A673 (cell line): ENCODE measurements at regions not wholly inside any gene's neighbourhood (a gene's known extent, or its start where the extent isn't known, plus 50 kb on each side); places are given as distances from the start of the nearest gene placed in this dataset.

ENCODE experiments used
- BruUV-seq: library from RNA; stranded (reverse); fragments of 400-500 nt; replicated peaks from 2 replicates; lab custom pipeline; 2021; lab: Mats Ljungman, UMichigan
- CTCF ChIA-PET: fragments of 300-600 bp; sonication (Branson Sonifier 250); formaldehyde crosslinking; loops from one replicate; lab custom pipeline; 2022; ENCODE audit warnings: antibody characterized with exemption; lab: Charles Lee
- POLR2A ChIA-PET: fragments of 300-600 bp; sonication (Branson Sonifier 250); formaldehyde crosslinking; loops from one replicate; lab custom pipeline; 2022; ENCODE audit warnings: antibody characterized with exemption; ENCODE audit not compliant: low non-redundant PET; lab: Charles Lee
- DNase-seq: peaks from one replicate; pipeline ENCODE4 v3.0.0-alpha.2; 2015; ENCODE audit warnings: low spot score
- H3K27ac ChIP-seq: fragments of 200-600 bp; sonication (generic); 2 replicates; pipeline ENCODE4 v1.5.1; 2016; ENCODE audit warnings: mixed run types, low read depth, mild to moderate bottlenecking, mixed read lengths, antibody characterized with exemption, low read length; ENCODE audit not compliant: poor library complexity, severe bottlenecking
- H3K27me3 ChIP-seq: fragments of 200-600 bp; sonication (generic); replicated peaks from 2 replicates; pipeline ENCODE4 v1.6.1; 2017; ENCODE audit warnings: mixed run types, low read depth, mild to moderate bottlenecking, mixed read lengths, antibody characterized with exemption, low read length; ENCODE audit not compliant: insufficient read depth, poor library complexity
- H3K36me3 ChIP-seq: fragments of 200-600 bp; sonication (generic); 2 replicates; pipeline ENCODE4 v1.6.1; 2016; ENCODE audit warnings: mixed run types, mild to moderate bottlenecking, mixed read lengths, antibody characterized with exemption, low read length; ENCODE audit not compliant: insufficient read depth, poor library complexity, severe bottlenecking
- H3K4me1 ChIP-seq: fragments of 200-600 bp; sonication (generic); 2 replicates; pipeline ENCODE4 v1.6.1; 2017; ENCODE audit warnings: mixed run types, mild to moderate bottlenecking, mixed read lengths, antibody characterized with exemption, low read length; ENCODE audit not compliant: insufficient read depth, poor library complexity, severe bottlenecking
- H3K4me3 ChIP-seq: fragments of 200-600 bp; sonication (generic); 2 replicates; pipeline ENCODE4 v1.5.1; 2016; ENCODE audit warnings: low read depth, mixed run types, mild to moderate bottlenecking, mixed read lengths, low read length; ENCODE audit not compliant: poor library complexity, severe bottlenecking
- H3K9me3 ChIP-seq: fragments of 200-600 bp; sonication (generic); 2 replicates; pipeline ENCODE4 v1.6.1; 2016; ENCODE audit warnings: mixed run types, low read depth, mild to moderate bottlenecking, mixed read lengths, antibody characterized with exemption, low read length; ENCODE audit not compliant: poor library complexity, severe bottlenecking
- EZH2 ChIP-seq: fragments of 200-600 bp; sonication (generic); IDR thresholded peaks from 2 replicates; pipeline ENCODE4 v1.6.1; 2017; ENCODE audit warnings: borderline replicate concordance, low read depth, mild to moderate bottlenecking, mixed read lengths, antibody characterized with exemption, low read length; ENCODE audit not compliant: poor library complexity, severe bottlenecking
- intact Hi-C: fragments of 100-400 bp; cut with micrococcal nuclease; formaldehyde crosslinking; loops from one replicate; pipeline ENCODE4 v1.10.0; 2022; ENCODE audit not compliant: unreplicated experiment
- TF ChIP-seq, protein P1 (sequence below): fragments of 300-800, 200-600 bp; sonication (generic); conservative IDR thresholded peaks from 2 replicates; pipeline ENCODE4 v1.5.1; 2017; ENCODE audit warnings: low read depth, mild to moderate bottlenecking, antibody characterized with exemption, low read length, moderate library complexity, mixed read lengths

- BruUV-seq, result no TSS peak
- ChIA-PET CTCF (no interaction called here), POLR2A (no interaction called here)
- Histone ChIP-seq H3K36me3 (no peaks in the 10 kb centered on the region), H3K9me3 (no peaks in the 10 kb centered on the region), H3K27ac (no peak overlapping the region), H3K4me1 (no peaks in the 10 kb centered on the region), H3K4me3 (no peak overlapping the region), H3K27me3 (no peaks in the 10 kb centered on the region)
- DNase-seq, result no peak
- intact Hi-C loops, result no loop called here
- TF ChIP-seq, protein P1, sequence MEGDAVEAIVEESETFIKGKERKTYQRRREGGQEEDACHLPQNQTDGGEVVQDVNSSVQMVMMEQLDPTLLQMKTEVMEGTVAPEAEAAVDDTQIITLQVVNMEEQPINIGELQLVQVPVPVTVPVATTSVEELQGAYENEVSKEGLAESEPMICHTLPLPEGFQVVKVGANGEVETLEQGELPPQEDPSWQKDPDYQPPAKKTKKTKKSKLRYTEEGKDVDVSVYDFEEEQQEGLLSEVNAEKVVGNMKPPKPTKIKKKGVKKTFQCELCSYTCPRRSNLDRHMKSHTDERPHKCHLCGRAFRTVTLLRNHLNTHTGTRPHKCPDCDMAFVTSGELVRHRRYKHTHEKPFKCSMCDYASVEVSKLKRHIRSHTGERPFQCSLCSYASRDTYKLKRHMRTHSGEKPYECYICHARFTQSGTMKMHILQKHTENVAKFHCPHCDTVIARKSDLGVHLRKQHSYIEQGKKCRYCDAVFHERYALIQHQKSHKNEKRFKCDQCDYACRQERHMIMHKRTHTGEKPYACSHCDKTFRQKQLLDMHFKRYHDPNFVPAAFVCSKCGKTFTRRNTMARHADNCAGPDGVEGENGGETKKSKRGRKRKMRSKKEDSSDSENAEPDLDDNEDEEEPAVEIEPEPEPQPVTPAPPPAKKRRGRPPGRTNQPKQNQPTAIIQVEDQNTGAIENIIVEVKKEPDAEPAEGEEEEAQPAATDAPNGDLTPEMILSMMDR, result no peak
- TF ChIP-seq EZH2, result no peak
These were observed 662.3 kb upstream of the SEMA6A start for GRCh38 chr5:117236941-117237340.

- Histone ChIP-seq H3K4me1 (no peaks in the 10 kb centered on the region), H3K36me3 (no peaks in the 10 kb centered on the region), H3K4me3 (no peak overlapping the region), H3K9me3 (no peaks in the 10 kb centered on the region), H3K27ac (no peak overlapping the region), H3K27me3 (no peaks in the 10 kb centered on the region)
- CTCF ChIA-PET, result no interaction called here
- POLR2A ChIA-PET, result no interaction called here
- BruUV-seq, result no TSS peak
- DNase-seq, result no peak
- intact Hi-C loops, result no loop called here
- TF ChIP-seq, protein P1, result no peak
- TF ChIP-seq EZH2, result no peak
These were observed 661.2 kb upstream of the SEMA6A start for GRCh38 chr5:117235786-117236185.

- ChIA-PET POLR2A (no interaction called here), CTCF (no interaction called here)
- Histone ChIP-seq H3K27me3 (no peaks in the 10 kb centered on the region), H3K4me1 (no peaks in the 10 kb centered on the region), H3K4me3 (no peak overlapping the region), H3K36me3 (no peaks in the 10 kb centered on the region), H3K9me3 (no peaks in the 10 kb centered on the region), H3K27ac (no peak overlapping the region)
- intact Hi-C loops, result no loop called here
- no TSS peak for BruUV-seq
- DNase-seq, result no peak
- TF ChIP-seq, protein P1, result no peak
- no peak for TF ChIP-seq EZH2
These were observed 655.8 kb upstream of the SEMA6A start for GRCh38 chr5:117230375-117230774.
